IMR-90 (cell line): ENCODE measurements at regions not wholly inside any gene's neighbourhood (a gene's known extent, or its start where the extent isn't known, plus 50 kb on each side); places are given as distances from the start of the nearest gene placed in this dataset.

Experiments used
- ATAC-seq: fragments of 200-7000 bp; cut with Tn5 transposase; 2 replicates; pipeline ENCODE4 v1.9.1; 2020; ENCODE audit warnings: low read depth, mild to moderate bottlenecking, moderate library complexity
- BruUV-seq: library from RNA; stranded (reverse); fragments of 400-500 nt; replicated peaks from 2 replicates; lab custom pipeline; 2021; lab: Mats Ljungman, UMichigan
- CTCF ChIA-PET: fragments of 300-600 bp; formaldehyde crosslinking; extraction: SDS; loops from one replicate; lab custom pipeline; 2021; ENCODE audit warnings: antibody characterized with exemption; lab: Yijun Ruan, JAX
- POLR2A ChIA-PET: fragments of 300-600 bp; sonication (Branson Sonifier 250); formaldehyde crosslinking; loops from one replicate; lab custom pipeline; 2022; ENCODE audit warnings: antibody characterized with exemption; ENCODE audit not compliant: unreplicated experiment; lab: Charles Lee
- DNase-seq: peaks from one replicate; pipeline ENCODE4 v3.0.0; 2013
- H2AFZ ChIP-seq: replicated peaks from 2 replicates; pipeline ENCODE3; 2013; ENCODE audit warnings: low read length, mild to moderate bottlenecking; ENCODE audit not compliant: poor library complexity
- H2AK5ac ChIP-seq: 2 replicates; pipeline ENCODE4 v1.6.1; 2013; ENCODE audit warnings: low read depth, low read length, inconsistent platforms
- H2AK9ac ChIP-seq: replicated peaks from 2 replicates; pipeline ENCODE3; 2013; ENCODE audit warnings: mild to moderate bottlenecking, low read depth, low read length, moderate library complexity; ENCODE audit not compliant: poor library complexity
- H2BK120ac ChIP-seq: 2 replicates; pipeline ENCODE4 v1.6.1; 2013; ENCODE audit warnings: low read depth, low read length, inconsistent platforms
- H2BK15ac ChIP-seq: 3 replicates; pipeline ENCODE4 v1.6.1; 2013; ENCODE audit warnings: low read depth, low read length, inconsistent platforms
- H2BK20ac ChIP-seq: 2 replicates; pipeline ENCODE4 v1.6.1; 2013; ENCODE audit warnings: low read depth, mild to moderate bottlenecking, inconsistent platforms, low read length, moderate library complexity
- H2BK5ac ChIP-seq: 2 replicates; pipeline ENCODE4 v1.6.1; 2013; ENCODE audit warnings: mild to moderate bottlenecking, low read depth, low read length, inconsistent platforms; ENCODE audit not compliant: poor library complexity, severe bottlenecking
- H3K14ac ChIP-seq: replicated peaks from 2 replicates; pipeline ENCODE4 v1.6.1; 2013; ENCODE audit warnings: low read depth, low read length, inconsistent platforms
- H3K18ac ChIP-seq: 2 replicates; pipeline ENCODE4 v1.6.1; 2013; ENCODE audit warnings: low read depth, low read length, control low read depth
- H3K23ac ChIP-seq: 2 replicates; pipeline ENCODE4 v1.6.1; 2013; ENCODE audit warnings: low read depth, low read length, inconsistent platforms
- H3K27ac ChIP-seq: 2 replicates; pipeline ENCODE4 v1.5.1; 2013; ENCODE audit warnings: mild to moderate bottlenecking, control low read depth, low read length; ENCODE audit not compliant: insufficient read depth
- H3K27me3 ChIP-seq: 2 replicates; pipeline ENCODE4 v1.6.1; 2013; ENCODE audit warnings: low read length; ENCODE audit not compliant: control insufficient read depth, insufficient read depth
- H3K36me3 ChIP-seq: 2 replicates; pipeline ENCODE4 v1.6.1; 2013; ENCODE audit warnings: low read length, mixed read lengths; ENCODE audit not compliant: control insufficient read depth, insufficient read depth
- H3K4ac ChIP-seq: 2 replicates; pipeline ENCODE4 v1.6.1; 2013; ENCODE audit warnings: low read depth, low read length, inconsistent platforms
- H3K4me1 ChIP-seq: 2 replicates; pipeline ENCODE4 v1.6.1; 2013; ENCODE audit warnings: low read length, mixed read lengths; ENCODE audit not compliant: control insufficient read depth, insufficient read depth
- H3K4me2 ChIP-seq: 2 replicates; pipeline ENCODE4 v1.6.1; 2013; ENCODE audit warnings: low read depth, mild to moderate bottlenecking, control low read depth, low read length, moderate library complexity
- H3K4me3 ChIP-seq: 2 replicates; pipeline ENCODE4 v1.5.1; 2013; ENCODE audit warnings: low read depth, mild to moderate bottlenecking, control low read depth, low read length, moderate library complexity; ENCODE audit not compliant: insufficient read depth
- H3K56ac ChIP-seq: 2 replicates; pipeline ENCODE4 v1.6.1; 2013; ENCODE audit warnings: low read length, inconsistent platforms; ENCODE audit not compliant: insufficient read depth; ENCODE audit errors: extremely low read depth
- H3K79me1 ChIP-seq, 2 experiments: 2 replicates each; pipeline ENCODE4 v1.6.1; 2013; ENCODE audit warnings: low read length in 2 of 2, inconsistent platforms in 1 of 2, low read depth in 1 of 2
- H3K9ac ChIP-seq: 2 replicates; pipeline ENCODE4 v1.6.1; 2013; ENCODE audit warnings: low read depth, low read length, control low read depth
- H3K9me1 ChIP-seq: 2 replicates; pipeline ENCODE4 v1.6.1; 2013; ENCODE audit warnings: low read length, inconsistent platforms; ENCODE audit not compliant: insufficient read depth
- H3K9me3 ChIP-seq: 2 replicates; pipeline ENCODE4 v1.6.1; 2013; ENCODE audit warnings: low read length; ENCODE audit not compliant: control insufficient read depth, insufficient read depth
- H4K20me1 ChIP-seq: 2 replicates; pipeline ENCODE4 v1.6.1; 2013; ENCODE audit warnings: low read length, inconsistent platforms; ENCODE audit not compliant: insufficient read depth
- H4K5ac ChIP-seq: 2 replicates; pipeline ENCODE4 v1.6.1; 2013; ENCODE audit warnings: mild to moderate bottlenecking, low read depth, low read length, control low read depth
- H4K8ac ChIP-seq, 2 experiments: 2 replicates each; pipeline ENCODE4 v1.6.1; 2013; ENCODE audit warnings: low read depth in 2 of 2, low read length in 2 of 2, control low read depth in 1 of 2, inconsistent platforms in 1 of 2
- H4K91ac ChIP-seq: 2 replicates; pipeline ENCODE4 v1.6.1; 2013; ENCODE audit warnings: low read depth, low read length, inconsistent platforms; ENCODE audit not compliant: insufficient read depth
- CHD1 ChIP-seq: IDR thresholded peaks from 2 replicates; pipeline ENCODE4 v1.6.1; 2012; ENCODE audit warnings: low read depth, low read length, improper control_type of control experiment
- CTCF ChIP-seq: conservative IDR thresholded peaks from 2 replicates; pipeline ENCODE4 v1.5.1; 2012; ENCODE audit warnings: mild to moderate bottlenecking, low read depth, low read length, improper control_type of control experiment
- MAFK ChIP-seq: IDR thresholded peaks from 2 replicates; pipeline ENCODE4 v1.6.1; 2012; ENCODE audit warnings: low read depth, low read length, improper control_type of control experiment
- MAZ ChIP-seq: IDR thresholded peaks from 2 replicates; pipeline ENCODE4 v1.6.1; 2012; ENCODE audit warnings: low read depth, mild to moderate bottlenecking, low read length, improper control_type of control experiment, moderate library complexity, borderline replicate concordance
- MXI1 ChIP-seq: IDR thresholded peaks from 2 replicates; pipeline ENCODE4 v1.6.1; 2012; ENCODE audit warnings: low read depth, mild to moderate bottlenecking, low read length, moderate library complexity, borderline replicate concordance
- POLR2A ChIP-seq: IDR thresholded peaks from 2 replicates; pipeline ENCODE4 v1.6.1; 2012; ENCODE audit warnings: mild to moderate bottlenecking, low read depth, low read length
- RCOR1 ChIP-seq: IDR thresholded peaks from 2 replicates; pipeline ENCODE4 v1.6.1; 2012; ENCODE audit warnings: mild to moderate bottlenecking, low read length, improper control_type of control experiment; ENCODE audit not compliant: insufficient replicate concordance
- RFX5 ChIP-seq: IDR thresholded peaks from 2 replicates; pipeline ENCODE4 v1.8.0; 2012; ENCODE audit warnings: low read depth, mild to moderate bottlenecking, low read length, moderate library complexity
- SMC3 ChIP-seq: fragments of 150-350 bp; IDR thresholded peaks from 2 replicates; pipeline ENCODE4 v1.6.1; 2016; ENCODE audit warnings: low read depth, mild to moderate bottlenecking, antibody characterized with exemption, low read length, moderate library complexity
- USF2 ChIP-seq: fragments of 150-350 bp; IDR thresholded peaks from 2 replicates; pipeline ENCODE4 v1.6.1; 2017; ENCODE audit warnings: mild to moderate bottlenecking, antibody characterized with exemption, low read length, low read depth
- WGBS, 2 experiments: methylation state at CpG; one replicate each; pipeline versions ENCODE4 v1.1.5 to v1.1.7; 2013; ENCODE audit warnings: missing lambda C conversion rate in 2 of 2; ENCODE audit not compliant: insufficient read length in 1 of 2; ENCODE audit errors: extremely low coverage in 2 of 2; 5-methylcytosine and 5-hydroxymethylcytosine counted together
- dilution Hi-C: fragments of 300-500 bp; cut with HindIII; formaldehyde crosslinking; loops from one replicate; pipeline ENCODE4 v1.14.3; 2018; ENCODE audit warnings: low sequenced_read_pairs; ENCODE audit not compliant: unreplicated experiment
- in situ Hi-C: fragments of 300-500 bp; cut with MboI; formaldehyde crosslinking; loops from 3 replicates; pipeline ENCODE4 v1.14.3; 2019; ENCODE audit warnings: low sequenced_read_pairs, inconsistent platforms, mixed read lengths
- intact Hi-C: fragments of 100-400 bp; cut with micrococcal nuclease; formaldehyde crosslinking; loops from 2 replicates; pipeline ENCODE4 v1.10.0; 2022

DNA sequence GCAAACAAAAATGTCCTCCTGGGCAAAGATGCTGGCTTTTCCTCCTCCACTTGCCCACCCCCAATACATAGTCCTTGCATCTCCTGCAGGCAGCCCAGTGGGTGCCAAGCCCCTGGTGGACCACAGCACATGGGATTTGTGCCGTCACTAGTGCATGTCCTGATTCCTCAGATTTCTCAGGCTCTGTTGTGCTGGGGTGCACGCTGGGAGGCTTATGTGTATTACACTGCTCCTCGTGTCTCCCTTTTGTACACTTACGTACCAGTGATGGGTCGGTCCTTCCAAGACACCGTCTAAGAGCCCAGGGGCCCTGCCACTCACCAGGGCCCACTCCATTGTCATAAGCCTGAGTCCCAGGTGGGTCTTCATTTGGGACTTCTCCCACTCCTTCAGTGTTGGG lies 70.1 kb downstream of the PLXNA1 start:
- in situ Hi-C loops: no loop called here
- dilution Hi-C loops: no loop called here
- Histone ChIP-seq H3K9me3 (peaks cover 5% of the 10 kb centered on the region), H3K4ac (no peak overlapping the region), H3K4me1 (no peaks in the 10 kb centered on the region), H2BK5ac (no peak overlapping the region), H2BK15ac (no peak overlapping the region), H2BK20ac (no peak overlapping the region), H3K27ac (no peak overlapping the region), H3K79me1 (no peaks in the 10 kb centered on the region), H2AK5ac (no peak overlapping the region), H4K5ac (no peak overlapping the region), H2AK9ac (no peak overlapping the region), H2AFZ (no peak overlapping the region), H2BK120ac (no peak overlapping the region), H3K23ac (no peak overlapping the region), H3K56ac (no peak overlapping the region), H4K20me1 (no peaks in the 10 kb centered on the region), H3K4me2 (no peak overlapping the region), H4K91ac (no peak overlapping the region), H3K14ac (no peak overlapping the region), H3K9ac (no peak overlapping the region), H3K9me1 (no peaks in the 10 kb centered on the region), H3K18ac (no peak overlapping the region), H3K36me3 (no peaks in the 10 kb centered on the region), H4K8ac (no peak overlapping the region), H3K4me3 (no peak overlapping the region), H3K27me3 (peaks cover 8% of the 10 kb centered on the region)
- intact Hi-C loops: no loop called here
- BruUV-seq: no TSS peak
- ATAC-seq (no peak), DNase-seq (no peak)
- POLR2A ChIA-PET: no interaction called here
- 64% methylated on average over 5 of the region's 6 CpGs; no CpG with 5 or more reads in 1 of the 2 experiments for WGBS, 2 experiments
- CTCF ChIA-PET: no interaction called here
- TF ChIP-seq RCOR1 (no peak), CHD1 (no peak), RFX5 (no peak), MAFK (no peak), MXI1 (no peak), POLR2A (no peak), CTCF (no peak), SMC3 (no peak), USF2 (no peak), MAZ (no peak)
